HCT116 (cell line): ENCODE measurements at regions not wholly inside any gene's neighbourhood (a gene's known extent, or its start where the extent isn't known, plus 50 kb on each side); places are given as distances from the start of the nearest gene placed in this dataset.

Experiments
- ATAC-seq: fragments of 200-7000 bp; cut with Tn5 transposase; 2 replicates; pipeline ENCODE4 v1.9.1; 2020; ENCODE audit warnings: mild to moderate bottlenecking, moderate library complexity
- BruUV-seq: library from RNA; stranded (reverse); fragments of 400-500 nt; replicated peaks from 2 replicates; lab custom pipeline; 2021; lab: Mats Ljungman, UMichigan
- CTCF ChIA-PET: fragments of 300-600 bp; sonication (Branson Sonifier 250); formaldehyde crosslinking; loops from one replicate; lab custom pipeline; 2021; ENCODE audit warnings: antibody characterized with exemption; lab: Charles Lee
- POLR2A ChIA-PET: fragments of 300-600, 350-600 bp; sonication (Branson Sonifier 250); formaldehyde crosslinking; loops from one replicate; lab custom pipeline; 2021; ENCODE audit warnings: antibody characterized with exemption; lab: Charles Lee
- RAD21 ChIA-PET, 2 experiments: fragments of 300-600 bp; sonication (Branson Sonifier 250); formaldehyde crosslinking; loops; one replicate each; lab custom pipeline; 2023; ENCODE audit warnings: low total read pairs in 2 of 2; ENCODE audit not compliant: uncharacterized antibody in 2 of 2, unreplicated experiment in 2 of 2, low non-redundant PET in 1 of 2; lab: Charles Lee
- DNase-seq: peaks from one replicate; pipeline ENCODE4 v3.0.0-alpha.2; 2010; ENCODE audit warnings: low read depth, low spot score
- H2AFZ ChIP-seq: fragments of 200-600 bp; shearing (Covaris generic), sonication (generic); 2 replicates; pipeline ENCODE4 v1.6.1; 2017; ENCODE audit warnings: low read depth, mixed run types, mixed read lengths, antibody characterized with exemption, low read length; ENCODE audit not compliant: poor library complexity, severe bottlenecking
- H3K27ac ChIP-seq: 2 replicates; pipeline ENCODE4 v1.5.1; 2012; ENCODE audit warnings: low read depth, low read length
- H3K27me3 ChIP-seq: fragments of 200-600 bp; sonication (generic); 2 replicates; pipeline ENCODE4 v1.6.1; 2016; ENCODE audit warnings: mixed run types, low read length, mixed read lengths; ENCODE audit not compliant: insufficient read depth
- H3K36me3 ChIP-seq, 2 experiments: fragments of 200-500 bp in 1 of 2; fragments of 200-600 bp in 1 of 2; sonication (Bioruptor generic) in 1 of 2; sonication (generic) in 1 of 2; 2 replicates each; pipeline versions ENCODE4 v1.5.1 to v1.6.1; 2014 to 2016; ENCODE audit warnings: low read length in 2 of 2, inconsistent platforms in 1 of 2, mixed read lengths in 1 of 2, mixed run types in 1 of 2; ENCODE audit not compliant: insufficient read depth in 2 of 2, control insufficient read depth in 1 of 2
- H3K4me1 ChIP-seq, 2 experiments: fragments of 200-600 bp in 1 of 2; sonication (generic) in 1 of 2; 2 replicates each; pipeline versions ENCODE4 v1.5.1 to v1.6.1; 2012 to 2017; ENCODE audit warnings: low read length in 2 of 2, inconsistent platforms in 1 of 2, mild to moderate bottlenecking in 1 of 2, mixed read lengths in 1 of 2, mixed run types in 1 of 2, moderate library complexity in 1 of 2; ENCODE audit not compliant: insufficient read depth in 2 of 2, control insufficient read depth in 1 of 2
- H3K4me2 ChIP-seq: fragments of 200-600 bp; sonication (generic); 2 replicates; pipeline ENCODE4 v1.6.1; 2017; ENCODE audit warnings: mixed run types, low read length, mixed read lengths
- H3K4me3 ChIP-seq, 2 experiments: fragments of 200-600 bp in 1 of 2; sonication (generic) in 1 of 2; replicated peaks in 1 of 2; 2 replicates each; pipeline ENCODE4 v1.5.1; 2011 to 2016; ENCODE audit warnings: low read length in 2 of 2, control low read depth in 1 of 2, low read depth in 1 of 2, mild to moderate bottlenecking in 1 of 2, mixed read lengths in 1 of 2, mixed run types in 1 of 2
- H3K79me2 ChIP-seq: fragments of 200-600 bp; sonication (generic); 2 replicates; pipeline ENCODE4 v1.6.1; 2017; ENCODE audit warnings: mild to moderate bottlenecking, mixed run types, low read length, moderate library complexity, mixed read lengths; ENCODE audit not compliant: insufficient read depth
- H3K9ac ChIP-seq: fragments of 200-600 bp; sonication (generic); 2 replicates; pipeline ENCODE4 v1.6.1; 2016; ENCODE audit warnings: low read length, mixed read lengths
- H3K9me2 ChIP-seq: fragments of 200-600 bp; sonication (generic), shearing (Covaris generic); 2 replicates; pipeline ENCODE4 v1.6.1; 2017; ENCODE audit warnings: mixed run types, mild to moderate bottlenecking, moderate library complexity; ENCODE audit not compliant: insufficient read depth
- H3K9me3 ChIP-seq, 2 experiments: fragments of 200-500 bp in 1 of 2; fragments of 200-600 bp in 1 of 2; sonication (Bioruptor generic) in 1 of 2; sonication (generic) in 1 of 2; 2 replicates each; pipeline ENCODE4 v1.6.1; 2014 to 2017; ENCODE audit warnings: low read length in 2 of 2, mixed read lengths in 2 of 2, inconsistent platforms in 1 of 2, low read depth in 1 of 2, mild to moderate bottlenecking in 1 of 2, mixed run types in 1 of 2, moderate library complexity in 1 of 2; ENCODE audit not compliant: control insufficient read depth in 1 of 2, insufficient read depth in 1 of 2
- H4K20me1 ChIP-seq: fragments of 200-600 bp; sonication (generic), shearing (Covaris generic); 2 replicates; pipeline ENCODE4 v1.6.1; 2017; ENCODE audit warnings: mixed run types, mild to moderate bottlenecking, moderate library complexity; ENCODE audit not compliant: insufficient read depth
- CBX3 ChIP-seq: IDR thresholded peaks from 2 replicates; pipeline ENCODE4 v1.6.1; 2012; ENCODE audit warnings: low read depth
- CTCF ChIP-seq, 3 experiments: fragments of 200-600 bp in 1 of 3; sonication (generic) in 1 of 3; IDR thresholded peaks in 2 of 3; conservative IDR thresholded peaks in 1 of 3; 2 replicates each; pipeline ENCODE4 v1.5.1; 2012 to 2017; ENCODE audit warnings: low read depth in 2 of 3, low read length in 2 of 3, antibody characterized with exemption in 1 of 3, borderline replicate concordance in 1 of 3, control low read depth in 1 of 3, mild to moderate bottlenecking in 1 of 3, mixed read lengths in 1 of 3, mixed run types in 1 of 3, moderate library complexity in 1 of 3; ENCODE audit not compliant: insufficient read depth in 1 of 3
- EGR1 ChIP-seq: IDR thresholded peaks from 2 replicates; pipeline ENCODE4 v1.6.1; 2012; ENCODE audit warnings: low read depth
- ELF1 ChIP-seq: IDR thresholded peaks from 2 replicates; pipeline ENCODE4 v1.6.1; 2012; ENCODE audit warnings: low read depth, borderline replicate concordance
- EZH2 ChIP-seq: fragments of 200-600 bp; sonication (generic); IDR thresholded peaks from 2 replicates; pipeline ENCODE4 v1.6.1; 2017; ENCODE audit warnings: antibody characterized with exemption, mixed run types
- EZH2phosphoT487 ChIP-seq: fragments of 200-600 bp; IDR thresholded peaks from 2 replicates; pipeline ENCODE4 v1.6.1; 2018; ENCODE audit warnings: antibody characterized with exemption, borderline replicate concordance
- FOSL1 ChIP-seq: IDR thresholded peaks from 2 replicates; pipeline ENCODE4 v1.6.1; 2012; ENCODE audit warnings: low read depth
- SIN3A ChIP-seq: IDR thresholded peaks from 2 replicates; pipeline ENCODE4 v1.6.1; 2012; ENCODE audit warnings: low read depth
- SP1 ChIP-seq: IDR thresholded peaks from 2 replicates; pipeline ENCODE4 v1.6.1; 2012; ENCODE audit warnings: low read depth
- intact Hi-C: fragments of 100-400 bp; cut with micrococcal nuclease; formaldehyde crosslinking; loops from 2 replicates; pipeline ENCODE4 v1.10.0; 2022

- POLR2A ChIA-PET: no interaction called here
- RAD21 ChIA-PET: interaction anchor here in 1 of 2 experiments (0.5 kb wide), 1 partner anchor 681 kb away, joined by 3 read pairs; no protein-coding TSS in a partner anchor
- no peaks in the 10 kb centered on the region for H3K9me3 ChIP-seq
- TF ChIP-seq SP1 (no peak), SIN3A (no peak), FOSL1 (no peak), EZH2phosphoT487 (no peak), EZH2 (no peak), ELF1 (no peak), EGR1 (no peak), CTCF (IDR thresholded peaks at IDR 0.05 in 2 of 3, conservative IDR thresholded peaks at IDR 0.05 in 1 of 3; ENCODE audit: borderline replicate concordance in 1 of 3, insufficient read depth in 1 of 3, low read depth in 2 of 3, low read length in 2 of 3) (no peak), CBX3 (no peak)
- TF ChIP-seq, all 23 proteins: peak for 0
- intact Hi-C loops: no loop called here
- Histone ChIP-seq H3K27me3 (no peaks in the 10 kb centered on the region), H3K4me2 (no peak overlapping the region), H3K4me3 (no peak overlapping the region), H3K9me2 (no peaks in the 10 kb centered on the region), H3K9ac (no peak overlapping the region), H3K27ac (no peak overlapping the region), H4K20me1 (no peaks in the 10 kb centered on the region), H3K4me1 (peaks cover 3 to 8% of the 10 kb centered on the region in 2 experiments; a peak in 3 of 4 replicates), H2AFZ (no peak overlapping the region), H3K36me3 (no peaks in the 10 kb centered on the region), H3K79me2 (no peaks in the 10 kb centered on the region)
- no peak for DNase-seq
- no TSS peak for BruUV-seq
- CTCF ChIA-PET: no interaction called here
- no peak for ATAC-seq
These were observed 104.8 kb upstream of the WNT4 start for GRCh38 chr1:22247527-22248245.
